Mucosa of descending colon (tissue), 3 donors: ENCODE measurements at regions not wholly inside any gene's neighbourhood (a gene's known extent, or its start where the extent isn't known, plus 50 kb on each side); places are given as distances from the start of the nearest gene placed in this dataset.
"Not testable (repeated sequence)": the region's sequence is repeated elsewhere in the genome, so short reads cannot be mapped to it uniquely, and the experiment has no call there.

ENCODE experiments used
- ATAC-seq: fragments of 200-7000 bp; cut with Tn5 transposase; one replicate; pipeline ENCODE4 v1.9.1; 2020; ENCODE audit warnings: mild to moderate bottlenecking, moderate library complexity
- DNase-seq, 3 donors: peaks; one replicate each; pipeline ENCODE4 v3.0.0-alpha.2; 2020
- H3K36me3 ChIP-seq: fragments of 200-600 bp; one replicate; pipeline ENCODE4 v1.8.0; 2021; ENCODE audit warnings: low read depth, mild to moderate bottlenecking
- H3K4me1 ChIP-seq: fragments of 200-600 bp; one replicate; pipeline ENCODE4 v1.8.0; 2021; ENCODE audit warnings: low read depth, mild to moderate bottlenecking
- H3K4me3 ChIP-seq: fragments of 200-600 bp; one replicate; pipeline ENCODE4 v1.8.0; 2021; ENCODE audit warnings: mild to moderate bottlenecking
- H3K9me3 ChIP-seq: fragments of 200-600 bp; one replicate; pipeline ENCODE4 v1.8.0; 2021; ENCODE audit warnings: mild to moderate bottlenecking
- CTCF ChIP-seq: fragments of 200-600 bp; IDR thresholded peaks from one replicate; pipeline ENCODE4 v1.8.0; 2022; ENCODE audit warnings: antibody characterized with exemption, mild to moderate bottlenecking
- intact Hi-C, 2 donors: fragments of 100-400 bp; cut with DNase I in 1 of 2; cut with micrococcal nuclease in 1 of 2; formaldehyde crosslinking; loops; one replicate each; pipeline versions ENCODE4 v1.11.0 to v1.11.1; 2022; cut with DNase I, micrococcal nuclease
- donor health status: DM: no; HTN: no; CAD: no; lungs with moderate emphysema.
- donor health status: DM: no; HTN: no; CAD: no.
- donor health status: DM: no; HTN: yes; CAD: no.

GRCh38 chr10:16049782-16050181 lies 189.5 kb upstream of the MINDY3 start:
- H3K9me3 ChIP-seq, result no peaks in the 10 kb centered on the region
- intact Hi-C loops, result no loop called here

GRCh38 chr10:16063350-16063749 lies 203.0 kb upstream of the MINDY3 start:
- TF ChIP-seq CTCF, result no peak
- H3K36me3 ChIP-seq, result no peaks in the 10 kb centered on the region

More at GRCh38 chr10:16049782-16050181, 189.5 kb upstream of the MINDY3 start:
- TF ChIP-seq CTCF, result no peak
- Histone ChIP-seq H3K4me3 (no peak overlapping the region), H3K4me1 (no peaks in the 10 kb centered on the region), H3K36me3 (no peaks in the 10 kb centered on the region)
- no peak for DNase-seq
- no peak for ATAC-seq

GRCh38 chr10:16083551-16083950 lies 223.2 kb upstream of the MINDY3 start:
- H3K4me1 ChIP-seq, DNase-seq, H3K36me3 ChIP-seq, intact Hi-C loops, H3K4me3 ChIP-seq, H3K9me3 ChIP-seq, ATAC-seq: not testable (repeated sequence)

More at GRCh38 chr10:16063350-16063749, 203.0 kb upstream of the MINDY3 start:
- Histone ChIP-seq H3K4me1 (no peaks in the 10 kb centered on the region), H3K4me3 (no peak overlapping the region), H3K9me3 (peaks cover 7% of the 10 kb centered on the region)
- no peak for DNase-seq
- intact Hi-C loops, result no loop called here
- no peak for ATAC-seq

- Histone ChIP-seq H3K36me3 (no peaks in the 10 kb centered on the region), H3K9me3 (no peaks in the 10 kb centered on the region), H3K4me3 (no peak overlapping the region), H3K4me1 (no peaks in the 10 kb centered on the region)
- TF ChIP-seq CTCF, result no peak
- ATAC-seq (no peak), DNase-seq (no peak)
- intact Hi-C loops, result no loop called here
Observed at GRCh38 chr10:16105082-16105481, 244.8 kb upstream of the MINDY3 start.

- intact Hi-C loops, result no loop called here
Observed at GRCh38 chr10:16116404-16117304, 256.3 kb upstream of the MINDY3 start.

More at GRCh38 chr10:16116404-16117304, 256.3 kb upstream of the MINDY3 start:
- no peak overlapping the region for H3K4me3 ChIP-seq
- peak in 1 of 3 donors; percentile 3 for DNase-seq
- no peaks in the 10 kb centered on the region for H3K9me3 ChIP-seq
- H3K4me1 ChIP-seq, result no peaks in the 10 kb centered on the region
- no peak for ATAC-seq
- no peak for TF ChIP-seq CTCF
- H3K36me3 ChIP-seq, result no peaks in the 10 kb centered on the region
